Cardiac septum (tissue), 1 donor: ENCODE measurements at regions not wholly inside any gene's neighbourhood (a gene's known extent, or its start where the extent isn't known, plus 50 kb on each side); places are given as distances from the start of the nearest gene placed in this dataset.
"Not testable (repeated sequence)": the region's sequence is repeated elsewhere in the genome, so short reads cannot be mapped to it uniquely, and the experiment has no call there.

ENCODE experiments used
- DNase-seq: peaks from one replicate; pipeline ENCODE4 v3.0.0-alpha.2; 2020; ENCODE audit warnings: low spot score
- intact Hi-C: fragments of 100-400 bp; cut with DNase I; formaldehyde crosslinking; loops from one replicate; pipeline ENCODE4 v1.14.0; 2022
- donor health status: DM: no; HTN: no; CAD: no.

- no peak for DNase-seq
- intact Hi-C loops, result loop anchor here (5.0 kb wide), 1 partner anchor 660 kb away; no protein-coding TSS in a partner anchor
These were observed 97.0 kb upstream of the SLC35G4 start for GRCh38 chr18:11512096-11513025.

- no peak for DNase-seq
- intact Hi-C loops, result loop anchor here (5.0 kb wide), 1 partner anchor 659 kb away; no protein-coding TSS in a partner anchor
These were observed 97.8 kb upstream of the SLC35G4 start for GRCh38 chr18:11511434-11512095.

GRCh38 chr18:11506856-11507255 is 102.5 kb upstream of the SLC35G4 start:
- DNase-seq, result no peak
- intact Hi-C loops, result no loop called here

- no peak for DNase-seq
- intact Hi-C loops, result no loop called here
These were observed 103.4 kb upstream of the SLC35G4 start for GRCh38 chr18:11505993-11506392.

- no peak for DNase-seq
- intact Hi-C loops, result no loop called here
These were observed 104.4 kb upstream of the SLC35G4 start for GRCh38 chr18:11504962-11505361.

- no peak for DNase-seq
- intact Hi-C loops, result no loop called here
These were observed 107.0 kb upstream of the SLC35G4 start for GRCh38 chr18:11502368-11502767.

GRCh38 chr18:11501352-11501751 is 108.0 kb upstream of the SLC35G4 start:
- intact Hi-C loops, result no loop called here
- no peak for DNase-seq

GRCh38 chr18:11500153-11501122 is 109.0 kb upstream of the SLC35G4 start:
- DNase-seq, result no peak
- intact Hi-C loops, result no loop called here

GRCh38 chr18:11498821-11499220 is 110.6 kb upstream of the SLC35G4 start:
- intact Hi-C loops, result no loop called here
- DNase-seq, result no peak

GRCh38 chr18:11497585-11497984 is 111.8 kb upstream of the SLC35G4 start:
- intact Hi-C loops, result no loop called here
- DNase-seq, result no peak

- no peak for DNase-seq
- intact Hi-C loops, result no loop called here
These were observed 112.7 kb upstream of the SLC35G4 start for GRCh38 chr18:11496526-11497172.

- intact Hi-C loops, result no loop called here
- DNase-seq, result no peak
These were observed 114.0 kb upstream of the SLC35G4 start for GRCh38 chr18:11495441-11495840.

GRCh38 chr18:11494107-11494506 is 115.3 kb upstream of the SLC35G4 start:
- no peak for DNase-seq
- intact Hi-C loops, result no loop called here

- intact Hi-C loops, result no loop called here
- no peak for DNase-seq
These were observed 120.0 kb upstream of the SLC35G4 start for GRCh38 chr18:11489266-11489899.

- DNase-seq, result no peak
- intact Hi-C loops, result no loop called here
These were observed 121.2 kb upstream of the SLC35G4 start for GRCh38 chr18:11488175-11488574.

GRCh38 chr18:11487390-11487789 is 122.0 kb upstream of the SLC35G4 start:
- DNase-seq, result no peak
- intact Hi-C loops, result no loop called here

GRCh38 chr18:11482271-11482670 is 127.1 kb upstream of the SLC35G4 start:
- intact Hi-C loops, result no loop called here
- no peak for DNase-seq

GRCh38 chr18:11480692-11481091 is 128.7 kb upstream of the SLC35G4 start:
- intact Hi-C loops, result no loop called here
- DNase-seq, result no peak

- intact Hi-C loops, result not testable (repeated sequence)
These were observed 130.4 kb upstream of the SLC35G4 start for GRCh38 chr18:11479031-11479430.

More at GRCh38 chr18:11479031-11479430, 130.4 kb upstream of the SLC35G4 start:
- not testable (repeated sequence) for DNase-seq
